OCI-LY1 (cell line): ENCODE measurements at regions not wholly inside any gene's neighbourhood (a gene's known extent, or its start where the extent isn't known, plus 50 kb on each side); places are given as distances from the start of the nearest gene placed in this dataset.

Experiments
- CTCF ChIP-seq: fragments of 200-600 bp; sonication (generic), shearing (Covaris generic); IDR thresholded peaks from 2 replicates; pipeline ENCODE4 v1.5.1; 2017; ENCODE audit warnings: mild to moderate bottlenecking, antibody characterized with exemption, low read length, moderate library complexity, mixed read lengths
- EZH2 ChIP-seq: fragments of 200-600 bp; sonication (generic), shearing (Covaris generic); IDR thresholded peaks from 2 replicates; pipeline ENCODE4 v1.8.0; 2017; ENCODE audit warnings: borderline replicate concordance, mixed run types, mild to moderate bottlenecking, antibody characterized with exemption, low read length, moderate library complexity, mixed read lengths

- TF ChIP-seq CTCF: no peak
- TF ChIP-seq EZH2: no peak
These were observed 275.9 kb upstream of the TPM1 start for GRCh38 chr15:62766599-62766998.
